GM12892 (cell line): ENCODE measurements at regions not wholly inside any gene's neighbourhood (a gene's known extent, or its start where the extent isn't known, plus 50 kb on each side); places are given as distances from the start of the nearest gene placed in this dataset.
"Not testable (repeated sequence)": the region's sequence is repeated elsewhere in the genome, so short reads cannot be mapped to it uniquely, and the experiment has no call there.

ENCODE experiments used
- DNase-seq: peaks from one replicate; pipeline ENCODE4 v3.0.0; 2011; ENCODE audit not compliant: insufficient read length
- FAIRE-seq: peaks from 2 replicates; lab custom pipeline; 2011; peaks lifted over from hg19 to GRCh38; lab: Jason Lieb, UNC
- POLR2A ChIP-seq: IDR thresholded peaks from 2 replicates; pipeline ENCODE4 v1.6.1; 2011; ENCODE audit warnings: low read depth, low read length, control low read depth
- POLR2AphosphoS5 ChIP-seq: IDR thresholded peaks from 2 replicates; pipeline ENCODE4 v1.6.1; 2011; ENCODE audit warnings: low read depth, low read length, control low read depth
- TAF1 ChIP-seq: IDR thresholded peaks from 2 replicates; pipeline ENCODE4 v1.6.1; 2011; ENCODE audit warnings: low read depth, mild to moderate bottlenecking, control low read depth, low read length, borderline replicate concordance

DNA sequence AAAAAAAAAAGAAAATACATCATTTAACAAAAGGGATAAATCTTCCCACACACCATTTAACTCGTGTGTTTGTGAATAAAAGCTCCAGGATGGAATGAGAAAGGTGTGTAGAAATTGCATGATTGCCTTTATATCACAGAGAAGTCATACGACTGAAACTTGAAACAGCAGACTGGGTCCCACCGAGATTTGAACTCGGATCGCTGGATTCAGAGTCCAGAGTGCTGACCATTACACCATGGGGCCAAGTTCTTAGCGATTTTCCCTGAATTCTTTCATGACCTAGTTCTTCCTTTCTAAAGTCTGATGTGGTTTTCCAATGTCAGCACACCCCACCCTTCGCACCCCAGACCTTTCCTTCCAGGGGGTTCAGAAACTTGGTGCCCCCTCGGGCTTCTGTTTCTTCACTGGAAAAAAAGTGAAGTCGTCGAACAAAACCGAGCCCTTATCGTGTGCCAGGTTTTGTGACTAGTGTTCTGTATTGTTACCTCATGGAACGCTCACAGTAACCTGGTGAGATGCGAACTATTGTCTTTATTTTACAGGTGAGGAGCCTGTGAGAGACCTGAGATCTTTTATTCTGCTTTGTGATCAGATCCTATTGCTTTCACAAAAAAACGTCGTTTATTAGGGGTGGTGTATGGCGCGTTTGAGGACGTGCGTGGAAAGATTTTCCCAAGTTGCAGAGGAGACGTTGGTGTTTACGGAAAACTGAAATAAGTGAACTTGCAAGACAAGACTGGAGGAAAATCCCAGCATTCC lies 120.8 kb downstream of the OR2B2 start:
- DNase-seq (no peak), FAIRE-seq (peak; percentile 53)
- TF ChIP-seq POLR2AphosphoS5, result no peak
- no peak for TF ChIP-seq TAF1
- TF ChIP-seq POLR2A, result no peak

DNA sequence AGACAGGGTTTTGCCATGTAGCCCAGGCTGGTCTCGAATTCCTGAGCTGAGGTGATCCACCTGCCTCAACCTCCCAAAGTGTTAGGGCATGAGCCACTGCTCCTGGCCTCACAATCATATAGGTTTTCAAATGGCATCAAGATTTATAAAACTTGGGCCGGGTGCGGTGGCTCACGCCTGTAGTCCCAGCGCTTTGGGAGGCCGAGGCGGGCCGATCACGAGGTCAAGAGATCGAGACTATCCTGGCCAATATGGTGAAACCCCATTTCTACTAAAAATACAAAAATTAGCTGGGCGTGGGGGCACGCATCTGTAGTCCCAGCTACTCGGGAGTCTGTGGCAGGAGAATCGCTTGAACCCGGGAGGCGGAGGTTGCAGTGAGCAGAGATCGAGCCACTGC lies 123.8 kb downstream of the OR2B2 start:
- DNase-seq, FAIRE-seq: not testable (repeated sequence)

DNA sequence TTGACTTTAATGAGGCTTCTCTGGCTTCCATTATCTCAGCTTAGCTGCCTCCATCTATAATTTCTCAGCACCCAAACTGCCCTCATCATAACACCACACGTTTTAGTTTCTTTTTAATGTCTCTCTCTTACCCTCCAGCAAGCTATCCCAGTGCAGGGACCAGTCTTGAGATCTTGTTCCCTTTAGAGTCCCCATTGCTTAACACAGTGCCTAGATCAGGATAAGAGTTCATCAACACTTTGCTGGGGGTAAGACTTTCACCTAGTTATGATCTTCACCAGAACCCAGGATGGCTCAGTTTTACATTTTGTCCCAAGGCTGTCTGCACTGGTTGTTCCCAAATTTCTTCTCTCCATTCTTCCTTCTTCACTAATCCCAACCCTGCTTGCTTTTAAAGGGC lies 126.1 kb downstream of the OR2B2 start:
- no peak for FAIRE-seq

DNA sequence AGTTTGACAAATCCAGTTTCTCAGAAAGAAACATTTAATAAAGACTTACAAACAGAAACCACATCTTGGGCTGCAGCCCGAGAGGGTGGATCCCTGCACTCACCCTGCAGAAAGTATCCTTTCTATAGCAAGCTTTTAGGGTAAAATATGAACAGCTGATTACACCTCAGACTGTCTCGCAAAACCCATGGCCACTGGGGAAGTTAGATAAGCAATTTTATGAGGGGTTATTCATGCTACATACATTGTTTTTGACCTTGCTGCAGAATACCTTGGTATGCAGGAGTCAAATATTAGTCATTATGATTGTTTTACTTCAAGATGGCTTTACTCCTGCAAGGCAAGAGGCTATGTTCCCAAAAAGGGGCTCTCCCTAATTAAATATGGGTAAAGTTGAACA lies 126.9 kb downstream of the OR2B2 start:
- no peak for TF ChIP-seq POLR2AphosphoS5
- TF ChIP-seq POLR2A, result no peak
- TF ChIP-seq TAF1, result no peak
- FAIRE-seq, result no peak
- DNase-seq, result no peak

More for the DNA sequence above, 126.1 kb downstream of the OR2B2 start:
- TF ChIP-seq POLR2A (no peak), POLR2AphosphoS5 (no peak), TAF1 (no peak)
- DNase-seq, result no peak

DNA sequence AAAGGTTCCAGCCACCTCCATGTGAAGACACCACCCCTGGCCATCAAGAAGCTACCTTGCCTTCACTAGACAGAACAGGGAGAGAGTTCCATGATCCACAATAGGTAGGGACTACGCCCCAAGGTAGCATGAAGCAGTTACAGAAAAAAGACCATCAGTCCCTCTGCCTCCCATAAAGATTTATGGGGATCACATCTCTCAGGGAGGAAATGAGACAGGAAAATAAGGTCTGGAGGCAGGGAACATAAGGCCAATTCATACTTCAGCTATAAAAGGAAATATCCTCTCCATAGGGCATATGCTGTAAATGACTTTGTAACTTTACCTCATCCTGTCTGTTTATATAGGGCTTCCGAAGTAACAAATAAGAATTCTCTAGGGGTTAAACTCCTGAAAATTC lies 129.4 kb downstream of the OR2B2 start:
- no peak for TF ChIP-seq POLR2AphosphoS5
- no peak for TF ChIP-seq POLR2A
- no peak for TF ChIP-seq TAF1
- no peak for FAIRE-seq

DNA sequence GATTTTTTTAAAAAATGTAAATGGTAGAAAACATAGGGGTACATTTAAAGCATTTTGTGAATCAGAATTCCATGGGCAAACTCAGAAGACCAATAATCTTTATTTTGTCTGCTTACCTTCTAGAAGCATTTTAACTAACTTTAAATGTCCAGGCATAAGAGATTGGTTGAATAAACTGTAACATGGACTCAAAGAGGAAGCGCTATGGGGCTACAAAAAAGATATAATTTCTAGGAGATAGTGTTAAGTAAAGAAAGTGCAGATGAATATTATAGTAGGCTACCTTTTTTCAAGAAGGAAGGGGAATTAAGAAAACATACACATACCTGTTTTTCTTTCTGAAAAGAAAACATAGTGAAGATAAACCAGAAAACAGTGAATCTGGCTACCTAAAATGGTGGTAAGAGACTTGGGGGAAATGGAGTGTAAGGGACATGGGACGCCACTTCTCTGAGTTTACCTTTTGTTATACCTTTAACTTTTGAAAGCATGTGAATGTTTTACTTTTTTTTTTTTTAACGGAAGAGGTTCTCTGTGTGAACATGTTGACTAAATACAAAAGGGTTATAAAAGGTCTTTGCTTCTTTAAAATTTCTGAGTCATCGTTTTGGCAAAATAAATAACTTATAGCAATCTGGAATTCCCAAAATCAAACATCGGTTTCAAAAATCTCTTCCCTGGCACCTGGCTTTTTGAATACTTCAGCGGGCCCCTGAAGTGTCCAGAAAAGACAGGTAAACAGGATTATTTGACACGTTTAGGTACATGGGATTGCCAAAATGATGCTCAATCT lies 133.4 kb downstream of the OR2B2 start:
- no peak for TF ChIP-seq POLR2A
- no peak for TF ChIP-seq POLR2AphosphoS5
- TF ChIP-seq TAF1, result no peak

More for the DNA sequence above, 129.4 kb downstream of the OR2B2 start:
- DNase-seq, result no peak

DNA sequence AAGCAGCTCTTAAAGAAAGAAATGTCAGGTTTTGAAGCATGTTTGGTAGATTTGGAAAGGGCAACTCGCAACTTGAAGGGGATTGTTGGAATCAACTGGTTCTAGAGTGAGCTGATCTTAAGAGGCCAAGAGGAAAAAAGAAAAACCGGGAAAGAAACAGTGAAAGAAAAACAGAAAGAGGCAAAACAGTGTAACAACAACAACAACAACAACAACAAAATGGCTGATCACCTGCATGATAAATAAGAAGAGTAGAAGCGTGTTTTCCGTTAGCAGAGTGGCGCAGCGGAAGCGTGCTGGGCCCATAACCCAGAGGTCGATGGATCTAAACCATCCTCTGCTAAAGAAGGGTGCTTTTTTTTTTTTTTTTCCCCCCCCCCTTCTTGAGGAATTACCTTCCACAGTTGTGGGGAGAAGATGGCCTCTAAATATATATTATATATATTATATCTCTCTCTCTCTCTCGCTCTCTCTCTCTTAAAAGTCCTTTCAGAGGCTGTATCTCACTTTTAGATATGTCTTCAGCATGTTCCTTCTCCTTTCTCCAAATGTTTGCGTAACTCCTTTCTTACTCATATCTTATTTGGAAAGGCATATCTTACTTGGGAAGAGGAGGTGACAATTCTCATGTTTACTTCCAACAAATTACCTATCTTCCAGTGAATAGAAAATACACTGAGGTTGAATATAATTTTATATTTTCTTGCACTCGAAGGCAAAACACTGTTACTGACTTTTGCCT lies 134.4 kb downstream of the OR2B2 start:
- no peak for DNase-seq
- TF ChIP-seq POLR2A (no peak), TAF1 (no peak), POLR2AphosphoS5 (no peak)
- no peak for FAIRE-seq

More for the DNA sequence above, 133.4 kb downstream of the OR2B2 start:
- DNase-seq (no peak), FAIRE-seq (no peak)

DNA sequence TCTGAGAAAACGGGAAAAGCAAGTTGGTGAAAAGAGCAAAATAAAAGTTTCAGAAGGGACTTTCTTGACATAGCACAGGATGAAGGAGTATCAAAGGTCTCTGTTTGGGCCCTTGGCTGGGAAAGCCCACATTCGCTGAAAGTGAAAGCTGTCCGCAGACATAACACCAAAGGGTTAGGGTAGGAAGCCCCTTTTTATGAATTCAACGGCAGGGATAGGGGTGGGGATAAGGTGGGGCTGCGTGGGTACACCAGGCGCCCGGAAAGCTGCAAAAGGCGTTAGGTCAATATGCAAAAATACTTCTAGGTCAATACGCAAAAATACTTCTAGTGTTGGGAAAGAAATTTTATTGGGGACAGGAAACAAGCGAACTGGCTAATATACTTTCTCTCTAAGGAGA lies 135.1 kb downstream of the OR2B2 start:
- no peak for DNase-seq
- no peak for TF ChIP-seq POLR2AphosphoS5
- TF ChIP-seq POLR2A, result no peak
- no peak for TF ChIP-seq TAF1

DNA sequence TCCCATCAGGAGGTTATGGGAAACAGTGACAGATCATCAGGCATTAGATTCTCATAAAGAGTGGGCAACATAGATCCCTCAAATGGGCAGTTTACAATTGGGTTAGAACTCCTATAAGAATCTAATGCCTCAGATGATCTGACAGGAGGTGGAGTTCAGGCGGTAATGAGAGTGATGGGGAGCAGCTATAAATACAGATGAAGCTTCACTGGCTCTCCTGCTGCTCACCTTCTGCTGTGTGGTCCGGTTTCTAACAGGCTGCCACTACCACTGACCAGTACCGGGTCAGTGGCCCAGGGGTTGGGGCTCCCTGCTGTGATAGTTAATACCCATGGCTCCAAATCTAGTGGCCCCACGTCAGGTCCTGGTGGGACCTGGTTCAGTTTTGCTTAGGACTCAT lies 135.7 kb downstream of the OR2B2 start:
- DNase-seq (no peak), FAIRE-seq (no peak)
- TF ChIP-seq TAF1 (no peak), POLR2AphosphoS5 (no peak), POLR2A (no peak)

More for the DNA sequence above, 135.1 kb downstream of the OR2B2 start:
- FAIRE-seq, result no peak

DNA sequence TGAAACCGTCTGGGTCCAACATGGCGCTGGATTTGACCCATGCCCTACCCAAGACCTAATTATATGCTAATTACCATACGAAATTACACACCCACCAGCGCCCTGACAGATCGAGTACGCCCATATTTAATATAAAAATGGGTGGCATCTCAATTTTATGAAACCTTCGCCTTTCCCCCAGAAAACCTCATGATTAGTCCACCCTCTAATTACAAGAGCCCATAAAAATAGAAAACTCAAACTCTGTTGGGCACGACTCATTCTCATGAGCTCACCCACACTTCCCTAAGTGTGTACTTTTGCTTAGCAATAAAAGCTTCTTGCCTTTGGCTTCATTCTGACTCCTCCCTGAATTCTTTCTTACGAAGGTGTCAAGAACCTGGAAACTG lies 136.4 kb downstream of the OR2B2 start:
- TF ChIP-seq TAF1 (no peak), POLR2AphosphoS5 (no peak), POLR2A (no peak)
- FAIRE-seq (no peak), DNase-seq (no peak)

DNA sequence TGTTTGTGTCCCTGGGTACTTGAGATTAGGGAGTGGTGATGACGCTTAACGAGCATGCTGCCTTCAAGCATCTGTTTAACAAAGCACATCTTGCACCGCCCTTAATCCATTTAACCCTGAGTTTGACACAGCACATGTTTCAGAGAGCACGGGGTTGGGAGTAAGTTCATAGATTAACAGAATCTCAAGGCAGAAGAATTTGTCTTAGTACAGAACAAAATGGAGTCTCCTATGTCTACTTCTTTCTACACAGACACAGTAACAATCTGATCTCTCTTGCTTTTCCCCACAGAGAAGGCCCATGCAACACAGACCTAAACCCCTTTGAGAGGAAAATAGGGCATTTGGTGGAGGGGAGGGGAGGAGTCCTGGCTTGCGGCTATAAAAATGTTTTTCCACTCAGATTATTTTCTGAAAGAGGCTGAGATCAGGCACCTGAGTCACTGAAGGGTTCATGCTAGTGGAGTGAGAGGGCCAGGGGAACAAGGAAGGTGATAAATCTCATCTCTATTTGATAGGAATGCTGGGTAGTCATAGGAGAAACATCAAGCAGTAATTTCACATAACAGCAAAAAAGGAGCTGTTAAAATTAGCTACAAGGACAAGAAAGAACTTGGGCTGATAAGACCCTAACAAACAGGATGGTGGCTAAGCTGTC lies 136.9 kb downstream of the OR2B2 start:
- not testable (repeated sequence) for DNase-seq, FAIRE-seq

DNA sequence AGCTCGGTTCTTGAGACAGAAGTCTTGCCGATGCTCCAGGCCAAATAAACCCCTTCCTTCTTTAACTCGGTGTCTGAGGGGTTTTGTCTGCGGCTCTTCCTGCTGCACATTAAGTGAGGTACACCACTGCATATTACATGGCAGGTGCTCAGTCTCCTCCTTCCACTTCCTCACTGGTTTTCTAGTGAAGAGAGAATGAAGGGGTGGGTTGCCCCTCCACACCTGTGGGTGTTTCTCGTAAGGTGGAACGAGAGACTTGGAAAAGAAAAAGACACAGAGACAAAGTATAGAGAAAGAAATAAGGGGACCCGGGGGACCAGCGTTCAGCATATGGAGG lies 138.0 kb downstream of the OR2B2 start:
- DNase-seq, FAIRE-seq: not testable (repeated sequence)

DNA sequence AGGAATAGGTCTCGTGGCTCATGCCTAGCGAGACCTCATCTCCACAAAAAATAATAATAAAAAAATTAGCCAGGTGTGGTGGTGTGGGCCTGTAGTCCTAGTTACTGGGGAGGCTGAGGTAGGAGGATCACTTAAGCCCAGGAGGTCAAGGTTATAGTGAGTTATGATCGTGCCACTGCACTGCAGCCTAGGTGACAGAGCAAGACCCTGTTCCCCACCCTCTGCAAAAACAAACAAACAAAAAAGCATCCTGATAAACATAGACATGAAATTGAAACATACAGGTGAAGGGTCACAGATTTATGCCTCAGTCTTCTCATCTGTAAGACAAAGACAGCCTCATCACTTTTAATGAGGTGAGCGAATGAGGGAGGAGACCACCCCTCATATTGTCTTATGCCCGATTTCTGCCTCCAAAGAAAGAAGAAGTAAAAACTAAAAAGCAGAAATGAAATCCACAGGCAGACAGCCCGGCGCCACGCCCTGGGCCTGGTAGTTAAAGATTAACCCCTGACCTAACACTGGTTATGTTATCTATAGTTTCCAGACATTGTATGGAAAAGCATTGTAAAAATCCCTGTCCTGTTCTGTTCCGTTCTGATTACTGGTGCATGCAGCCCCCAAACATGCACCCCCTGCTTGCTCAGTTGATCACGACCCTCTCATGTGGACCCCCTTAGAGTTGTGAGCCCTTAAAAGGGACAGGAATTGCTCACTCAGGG lies 138.5 kb downstream of the OR2B2 start:
- not testable (repeated sequence) for DNase-seq, FAIRE-seq
